Mammary epithelial cell (primary cell): ENCODE measurements at regions not wholly inside any gene's neighbourhood (a gene's known extent, or its start where the extent isn't known, plus 50 kb on each side); places are given as distances from the start of the nearest gene placed in this dataset.
"Not testable (repeated sequence)": the region's sequence is repeated elsewhere in the genome, so short reads cannot be mapped to it uniquely, and the experiment has no call there.

Experiments
- EZH2 ChIP-seq: IDR thresholded peaks from 2 replicates; pipeline ENCODE4 v1.6.1; 2012; ENCODE audit warnings: low read length, inconsistent platforms, borderline replicate concordance
- TF ChIP-seq, protein P1 (sequence below), 2 donors: IDR thresholded peaks in 1 of 2; conservative IDR thresholded peaks in 1 of 2; 2 replicates each; pipeline ENCODE4 v1.5.1; 2011 to 2012; ENCODE audit warnings: inconsistent platforms in 2 of 2, low read length in 2 of 2, mild to moderate bottlenecking in 2 of 2, control low read depth in 1 of 2, low read depth in 1 of 2; ENCODE audit not compliant: insufficient read depth in 1 of 2; ENCODE audit errors: extremely low read depth in 1 of 2

GRCh38 chr13:90514712-90515111 lies 832.8 kb upstream of the MIR17HG start:
- TF ChIP-seq, protein P1, sequence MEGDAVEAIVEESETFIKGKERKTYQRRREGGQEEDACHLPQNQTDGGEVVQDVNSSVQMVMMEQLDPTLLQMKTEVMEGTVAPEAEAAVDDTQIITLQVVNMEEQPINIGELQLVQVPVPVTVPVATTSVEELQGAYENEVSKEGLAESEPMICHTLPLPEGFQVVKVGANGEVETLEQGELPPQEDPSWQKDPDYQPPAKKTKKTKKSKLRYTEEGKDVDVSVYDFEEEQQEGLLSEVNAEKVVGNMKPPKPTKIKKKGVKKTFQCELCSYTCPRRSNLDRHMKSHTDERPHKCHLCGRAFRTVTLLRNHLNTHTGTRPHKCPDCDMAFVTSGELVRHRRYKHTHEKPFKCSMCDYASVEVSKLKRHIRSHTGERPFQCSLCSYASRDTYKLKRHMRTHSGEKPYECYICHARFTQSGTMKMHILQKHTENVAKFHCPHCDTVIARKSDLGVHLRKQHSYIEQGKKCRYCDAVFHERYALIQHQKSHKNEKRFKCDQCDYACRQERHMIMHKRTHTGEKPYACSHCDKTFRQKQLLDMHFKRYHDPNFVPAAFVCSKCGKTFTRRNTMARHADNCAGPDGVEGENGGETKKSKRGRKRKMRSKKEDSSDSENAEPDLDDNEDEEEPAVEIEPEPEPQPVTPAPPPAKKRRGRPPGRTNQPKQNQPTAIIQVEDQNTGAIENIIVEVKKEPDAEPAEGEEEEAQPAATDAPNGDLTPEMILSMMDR (conservative IDR thresholded peaks at IDR 0.05 in 1 of 2, IDR thresholded peaks at IDR 0.05 in 1 of 2; ENCODE audit: extremely low read depth in 1 of 2, insufficient read depth in 1 of 2, low read depth in 1 of 2, low read length in 2 of 2), result not testable (repeated sequence)
- TF ChIP-seq EZH2, result not testable (repeated sequence)
